Coronary artery (tissue), 2 donors: ENCODE measurements at regions not wholly inside any gene's neighbourhood (a gene's known extent, or its start where the extent isn't known, plus 50 kb on each side); places are given as distances from the start of the nearest gene placed in this dataset.

Experiments used
- DNase-seq: peaks from one replicate; pipeline ENCODE4 v3.0.0-alpha.2; 2017; ENCODE audit warnings: low spot score
- H3K27ac ChIP-seq, 2 donors: fragments of 200-600 bp; sonication (generic); one replicate each; pipeline ENCODE4 v1.5.1; 2016 to 2019
- H3K4me3 ChIP-seq: fragments of 200-600 bp; sonication (generic); 2 replicates; pipeline ENCODE4 v1.5.1; 2016; ENCODE audit warnings: mild to moderate bottlenecking, moderate library complexity
- CTCF ChIP-seq: fragments of 200-600 bp; sonication (generic); IDR thresholded peaks from one replicate; pipeline ENCODE4 v1.5.1; 2019; ENCODE audit warnings: antibody characterized with exemption

- H3K27ac ChIP-seq = no peak overlapping the region
- DNase-seq = no peak
- TF ChIP-seq CTCF = no peak
- H3K4me3 ChIP-seq = no peak overlapping the region
These were observed 129.8 kb upstream of the TMEM229A start for GRCh38 chr7:124162667-124163066.

- no peak for TF ChIP-seq CTCF
- H3K4me3 ChIP-seq = no peak overlapping the region
- H3K27ac ChIP-seq = no peak overlapping the region
- DNase-seq = no peak
These were observed 122.7 kb upstream of the TMEM229A start for GRCh38 chr7:124155432-124156022.

GRCh38 chr7:124152859-124153692 is 120.2 kb upstream of the TMEM229A start:
- DNase-seq = no peak
- TF ChIP-seq CTCF = no peak
- Histone ChIP-seq H3K27ac (no peak overlapping the region), H3K4me3 (no peak overlapping the region)

- no peak for DNase-seq
- Histone ChIP-seq H3K4me3 (no peak overlapping the region), H3K27ac (no peak overlapping the region)
- no peak for TF ChIP-seq CTCF
These were observed 104.8 kb upstream of the TMEM229A start for GRCh38 chr7:124137664-124138063.

GRCh38 chr7:124124201-124124600 is 91.3 kb upstream of the TMEM229A start:
- DNase-seq = no peak
- no peak for TF ChIP-seq CTCF
- H3K4me3 ChIP-seq = no peak overlapping the region
- no peak overlapping the region for H3K27ac ChIP-seq

GRCh38 chr7:124120911-124121310 is 88.0 kb upstream of the TMEM229A start:
- TF ChIP-seq CTCF = no peak
- Histone ChIP-seq H3K27ac (no peak overlapping the region), H3K4me3 (no peak overlapping the region)
- no peak for DNase-seq

- Histone ChIP-seq H3K4me3 (no peak overlapping the region), H3K27ac (no peak overlapping the region)
- no peak for DNase-seq
- no peak for TF ChIP-seq CTCF
These were observed 80.2 kb upstream of the TMEM229A start for GRCh38 chr7:124113045-124113444.
